GM23338 (cell line): ENCODE measurements at regions not wholly inside any gene's neighbourhood (a gene's known extent, or its start where the extent isn't known, plus 50 kb on each side); places are given as distances from the start of the nearest gene placed in this dataset.

ENCODE experiments used
- CREB1 ChIP-seq: fragments of 250-450 bp; sonication (Bioruptor Pico); IDR thresholded peaks from 2 replicates; pipeline ENCODE4 v1.5.0; 2020; ENCODE audit warnings: low read depth, mild to moderate bottlenecking, moderate library complexity
- EZH2 ChIP-seq: fragments of 200-600 bp; sonication (generic); IDR thresholded peaks from one replicate; pipeline ENCODE4 v1.8.0; 2017; ENCODE audit warnings: antibody characterized with exemption, mild to moderate bottlenecking, low read depth; ENCODE audit not compliant: unreplicated experiment
- EZH2phosphoT487 ChIP-seq: fragments of 200-600 bp; sonication (generic); IDR thresholded peaks from one replicate; pipeline ENCODE4 v1.8.1; 2018; ENCODE audit warnings: antibody characterized with exemption; ENCODE audit not compliant: unreplicated experiment
- JUNB ChIP-seq: IDR thresholded peaks from one replicate; pipeline ENCODE4 v1.6.1; 2016; ENCODE audit warnings: antibody characterized with exemption; ENCODE audit not compliant: unreplicated experiment
- POLR2AphosphoS5 ChIP-seq: IDR thresholded peaks from 2 replicates; pipeline ENCODE4 v1.6.1; 2016; ENCODE audit warnings: antibody characterized with exemption, low read depth
- ZNF114 ChIP-seq: fragments of 250-450 bp; sonication (Bioruptor Pico); IDR thresholded peaks from 2 replicates; pipeline ENCODE4 v1.5.0; 2020; ENCODE audit warnings: mild to moderate bottlenecking, moderate library complexity
- TF ChIP-seq, protein P1 (sequence below), 2 experiments: fragments of 200-600 bp in 1 of 2; sonication (generic) in 1 of 2; conservative IDR thresholded peaks; 2 replicates each; pipeline versions ENCODE4 v1.5.1 to v1.6.1; 2016 to 2017; ENCODE audit warnings: antibody characterized with exemption in 2 of 2, low read depth in 2 of 2, mild to moderate bottlenecking in 2 of 2, moderate library complexity in 1 of 2
- TF ChIP-seq, protein P2 (sequence below): IDR thresholded peaks from one replicate; pipeline ENCODE4 v1.6.1; 2018; ENCODE audit warnings: antibody characterized with exemption; ENCODE audit not compliant: unreplicated experiment
- TF ChIP-seq, protein P3 (sequence below): IDR thresholded peaks from 2 replicates; pipeline ENCODE4 v1.6.1; 2016; ENCODE audit warnings: antibody characterized with exemption

DNA sequence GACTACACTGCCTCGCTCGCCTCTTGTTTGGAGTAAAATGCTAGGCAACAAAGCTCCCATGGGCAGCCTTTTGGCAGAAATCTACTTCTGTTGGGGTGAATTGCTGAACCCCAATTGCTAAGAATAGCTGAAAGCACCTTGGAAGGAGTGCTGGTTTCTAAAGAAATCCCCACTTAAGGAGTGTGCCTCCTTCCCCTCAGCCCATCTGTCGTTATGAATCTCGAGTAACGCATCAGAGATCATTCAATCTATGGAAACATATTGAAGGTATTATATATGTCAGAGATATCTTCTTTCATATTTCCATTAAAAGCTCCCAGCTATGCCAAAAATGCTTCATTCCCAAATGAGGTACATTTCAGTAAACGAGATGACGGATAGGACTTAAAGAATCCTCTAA is 229.6 kb upstream of the BLID start:
- TF ChIP-seq, protein P1, sequence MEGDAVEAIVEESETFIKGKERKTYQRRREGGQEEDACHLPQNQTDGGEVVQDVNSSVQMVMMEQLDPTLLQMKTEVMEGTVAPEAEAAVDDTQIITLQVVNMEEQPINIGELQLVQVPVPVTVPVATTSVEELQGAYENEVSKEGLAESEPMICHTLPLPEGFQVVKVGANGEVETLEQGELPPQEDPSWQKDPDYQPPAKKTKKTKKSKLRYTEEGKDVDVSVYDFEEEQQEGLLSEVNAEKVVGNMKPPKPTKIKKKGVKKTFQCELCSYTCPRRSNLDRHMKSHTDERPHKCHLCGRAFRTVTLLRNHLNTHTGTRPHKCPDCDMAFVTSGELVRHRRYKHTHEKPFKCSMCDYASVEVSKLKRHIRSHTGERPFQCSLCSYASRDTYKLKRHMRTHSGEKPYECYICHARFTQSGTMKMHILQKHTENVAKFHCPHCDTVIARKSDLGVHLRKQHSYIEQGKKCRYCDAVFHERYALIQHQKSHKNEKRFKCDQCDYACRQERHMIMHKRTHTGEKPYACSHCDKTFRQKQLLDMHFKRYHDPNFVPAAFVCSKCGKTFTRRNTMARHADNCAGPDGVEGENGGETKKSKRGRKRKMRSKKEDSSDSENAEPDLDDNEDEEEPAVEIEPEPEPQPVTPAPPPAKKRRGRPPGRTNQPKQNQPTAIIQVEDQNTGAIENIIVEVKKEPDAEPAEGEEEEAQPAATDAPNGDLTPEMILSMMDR (conservative IDR thresholded peaks at IDR 0.05; ENCODE audit: low read depth in 2 of 2) = no peak
- TF ChIP-seq EZH2 = no peak
- no peak for TF ChIP-seq POLR2AphosphoS5
- TF ChIP-seq JUNB = no peak
- TF ChIP-seq, protein P2, sequence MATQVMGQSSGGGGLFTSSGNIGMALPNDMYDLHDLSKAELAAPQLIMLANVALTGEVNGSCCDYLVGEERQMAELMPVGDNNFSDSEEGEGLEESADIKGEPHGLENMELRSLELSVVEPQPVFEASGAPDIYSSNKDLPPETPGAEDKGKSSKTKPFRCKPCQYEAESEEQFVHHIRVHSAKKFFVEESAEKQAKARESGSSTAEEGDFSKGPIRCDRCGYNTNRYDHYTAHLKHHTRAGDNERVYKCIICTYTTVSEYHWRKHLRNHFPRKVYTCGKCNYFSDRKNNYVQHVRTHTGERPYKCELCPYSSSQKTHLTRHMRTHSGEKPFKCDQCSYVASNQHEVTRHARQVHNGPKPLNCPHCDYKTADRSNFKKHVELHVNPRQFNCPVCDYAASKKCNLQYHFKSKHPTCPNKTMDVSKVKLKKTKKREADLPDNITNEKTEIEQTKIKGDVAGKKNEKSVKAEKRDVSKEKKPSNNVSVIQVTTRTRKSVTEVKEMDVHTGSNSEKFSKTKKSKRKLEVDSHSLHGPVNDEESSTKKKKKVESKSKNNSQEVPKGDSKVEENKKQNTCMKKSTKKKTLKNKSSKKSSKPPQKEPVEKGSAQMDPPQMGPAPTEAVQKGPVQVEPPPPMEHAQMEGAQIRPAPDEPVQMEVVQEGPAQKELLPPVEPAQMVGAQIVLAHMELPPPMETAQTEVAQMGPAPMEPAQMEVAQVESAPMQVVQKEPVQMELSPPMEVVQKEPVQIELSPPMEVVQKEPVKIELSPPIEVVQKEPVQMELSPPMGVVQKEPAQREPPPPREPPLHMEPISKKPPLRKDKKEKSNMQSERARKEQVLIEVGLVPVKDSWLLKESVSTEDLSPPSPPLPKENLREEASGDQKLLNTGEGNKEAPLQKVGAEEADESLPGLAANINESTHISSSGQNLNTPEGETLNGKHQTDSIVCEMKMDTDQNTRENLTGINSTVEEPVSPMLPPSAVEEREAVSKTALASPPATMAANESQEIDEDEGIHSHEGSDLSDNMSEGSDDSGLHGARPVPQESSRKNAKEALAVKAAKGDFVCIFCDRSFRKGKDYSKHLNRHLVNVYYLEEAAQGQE = no peak
- TF ChIP-seq EZH2phosphoT487 = no peak
- TF ChIP-seq, protein P3, sequence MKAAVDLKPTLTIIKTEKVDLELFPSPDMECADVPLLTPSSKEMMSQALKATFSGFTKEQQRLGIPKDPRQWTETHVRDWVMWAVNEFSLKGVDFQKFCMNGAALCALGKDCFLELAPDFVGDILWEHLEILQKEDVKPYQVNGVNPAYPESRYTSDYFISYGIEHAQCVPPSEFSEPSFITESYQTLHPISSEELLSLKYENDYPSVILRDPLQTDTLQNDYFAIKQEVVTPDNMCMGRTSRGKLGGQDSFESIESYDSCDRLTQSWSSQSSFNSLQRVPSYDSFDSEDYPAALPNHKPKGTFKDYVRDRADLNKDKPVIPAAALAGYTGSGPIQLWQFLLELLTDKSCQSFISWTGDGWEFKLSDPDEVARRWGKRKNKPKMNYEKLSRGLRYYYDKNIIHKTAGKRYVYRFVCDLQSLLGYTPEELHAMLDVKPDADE = no peak
- no peak for TF ChIP-seq ZNF114 (CRISPR knock-in tag)
- no peak for TF ChIP-seq CREB1
